ENCODE measurements at regions not wholly inside any gene's neighbourhood (a gene's known extent, or its start where the extent isn't known, plus 50 kb on each side); places are given as distances from the start of the nearest gene placed in this dataset.

- no peaks in the 10 kb centered on the region for H3K9me3 ChIP-seq (ENCODE audit: low read depth, low read length, poor library complexity, severe bottlenecking)
- no TSS peak for BruUV-seq (replicated peaks)
- ChIA-PET CTCF (no interaction called here), POLR2A (ENCODE audit: low non-redundant PET) (no interaction called here)
- H3K27ac ChIP-seq (ENCODE audit: low read depth, low read length, poor library complexity, severe bottlenecking) = no peak overlapping the region
- H3K36me3 ChIP-seq (ENCODE audit: insufficient read depth, low read length, poor library complexity, severe bottlenecking) = no peaks in the 10 kb centered on the region
- H3K4me1 ChIP-seq (ENCODE audit: insufficient read depth, low read length, poor library complexity, severe bottlenecking) = no peaks in the 10 kb centered on the region
- peaks cover 7% of the 10 kb centered on the region for H3K27me3 ChIP-seq (replicated peaks; ENCODE audit: insufficient read depth, low read depth, low read length, poor library complexity)
- H3K4me3 ChIP-seq (ENCODE audit: low read depth, low read length, poor library complexity, severe bottlenecking) = no peak overlapping the region
- TF ChIP-seq EZH2 (IDR thresholded peaks at IDR 0.05; ENCODE audit: borderline replicate concordance, low read depth, low read length, poor library complexity, severe bottlenecking) = no peak
- TF ChIP-seq, protein P1, sequence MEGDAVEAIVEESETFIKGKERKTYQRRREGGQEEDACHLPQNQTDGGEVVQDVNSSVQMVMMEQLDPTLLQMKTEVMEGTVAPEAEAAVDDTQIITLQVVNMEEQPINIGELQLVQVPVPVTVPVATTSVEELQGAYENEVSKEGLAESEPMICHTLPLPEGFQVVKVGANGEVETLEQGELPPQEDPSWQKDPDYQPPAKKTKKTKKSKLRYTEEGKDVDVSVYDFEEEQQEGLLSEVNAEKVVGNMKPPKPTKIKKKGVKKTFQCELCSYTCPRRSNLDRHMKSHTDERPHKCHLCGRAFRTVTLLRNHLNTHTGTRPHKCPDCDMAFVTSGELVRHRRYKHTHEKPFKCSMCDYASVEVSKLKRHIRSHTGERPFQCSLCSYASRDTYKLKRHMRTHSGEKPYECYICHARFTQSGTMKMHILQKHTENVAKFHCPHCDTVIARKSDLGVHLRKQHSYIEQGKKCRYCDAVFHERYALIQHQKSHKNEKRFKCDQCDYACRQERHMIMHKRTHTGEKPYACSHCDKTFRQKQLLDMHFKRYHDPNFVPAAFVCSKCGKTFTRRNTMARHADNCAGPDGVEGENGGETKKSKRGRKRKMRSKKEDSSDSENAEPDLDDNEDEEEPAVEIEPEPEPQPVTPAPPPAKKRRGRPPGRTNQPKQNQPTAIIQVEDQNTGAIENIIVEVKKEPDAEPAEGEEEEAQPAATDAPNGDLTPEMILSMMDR (conservative IDR thresholded peaks at IDR 0.05; ENCODE audit: low read depth, low read length) = no peak
- intact Hi-C loops (cut with micrococcal nuclease; ENCODE audit: unreplicated experiment) = no loop called here
- DNase-seq (ENCODE audit: low spot score) = no peak
Measured at GRCh38 chr11:27592098-27592780, 85.7 kb upstream of the LIN7C start.

- intact Hi-C loops (cut with micrococcal nuclease; ENCODE audit: unreplicated experiment) = no loop called here
- DNase-seq (ENCODE audit: low spot score) = no peak
- ChIA-PET POLR2A (ENCODE audit: low non-redundant PET) (no interaction called here), CTCF (no interaction called here)
- peaks cover 68% of the 10 kb centered on the region for H3K27me3 ChIP-seq (replicated peaks; ENCODE audit: insufficient read depth, low read depth, low read length, poor library complexity)
- no peak overlapping the region for H3K27ac ChIP-seq (ENCODE audit: low read depth, low read length, poor library complexity, severe bottlenecking)
- H3K4me3 ChIP-seq (ENCODE audit: low read depth, low read length, poor library complexity, severe bottlenecking) = no peak overlapping the region
- no peak for TF ChIP-seq EZH2 (IDR thresholded peaks at IDR 0.05; ENCODE audit: borderline replicate concordance, low read depth, low read length, poor library complexity, severe bottlenecking)
- TF ChIP-seq, protein P1 (conservative IDR thresholded peaks at IDR 0.05; ENCODE audit: low read depth, low read length) = no peak
- no peaks in the 10 kb centered on the region for H3K9me3 ChIP-seq (ENCODE audit: low read depth, low read length, poor library complexity, severe bottlenecking)
- BruUV-seq (replicated peaks) = no TSS peak
- H3K36me3 ChIP-seq (ENCODE audit: insufficient read depth, low read length, poor library complexity, severe bottlenecking) = no peaks in the 10 kb centered on the region
- H3K4me1 ChIP-seq (ENCODE audit: insufficient read depth, low read length, poor library complexity, severe bottlenecking) = no peaks in the 10 kb centered on the region
Measured at GRCh38 chr11:27582621-27583020, 76.1 kb upstream of the LIN7C start.

DNA sequence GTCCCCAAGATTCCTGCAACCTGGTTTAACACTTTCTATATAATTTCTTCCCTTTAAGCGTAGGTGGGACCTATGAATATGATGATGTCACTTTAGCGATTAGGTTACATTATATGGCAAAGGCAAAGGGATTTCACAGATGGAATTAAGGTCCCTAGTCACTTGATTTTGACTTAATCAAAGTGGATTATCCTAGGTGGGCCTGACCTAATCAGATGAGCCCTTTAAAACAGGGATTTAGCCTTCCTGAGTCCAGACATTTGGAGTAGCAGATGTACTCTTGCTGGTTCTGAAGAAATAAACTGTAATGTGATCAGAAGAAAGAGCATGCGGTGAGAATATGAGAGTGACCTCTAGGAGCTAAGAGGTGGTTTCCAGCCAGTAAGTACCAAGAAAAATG, 67.8 kb upstream of the LIN7C start:
- Histone ChIP-seq H3K27ac (ENCODE audit: low read depth, low read length, poor library complexity, severe bottlenecking) (no peak overlapping the region), H3K36me3 (ENCODE audit: insufficient read depth, low read length, poor library complexity, severe bottlenecking) (no peaks in the 10 kb centered on the region), H3K27me3 (replicated peaks; ENCODE audit: insufficient read depth, low read depth, low read length, poor library complexity) (peaks cover 38% of the 10 kb centered on the region), H3K9me3 (ENCODE audit: low read depth, low read length, poor library complexity, severe bottlenecking) (no peaks in the 10 kb centered on the region), H3K4me1 (ENCODE audit: insufficient read depth, low read length, poor library complexity, severe bottlenecking) (no peaks in the 10 kb centered on the region), H3K4me3 (ENCODE audit: low read depth, low read length, poor library complexity, severe bottlenecking) (no peak overlapping the region)
- intact Hi-C loops (cut with micrococcal nuclease; ENCODE audit: unreplicated experiment) = no loop called here
- no peak for DNase-seq (ENCODE audit: low spot score)
- TF ChIP-seq, protein P1 (conservative IDR thresholded peaks at IDR 0.05; ENCODE audit: low read depth, low read length) = no peak
- TF ChIP-seq EZH2 (IDR thresholded peaks at IDR 0.05; ENCODE audit: borderline replicate concordance, low read depth, low read length, poor library complexity, severe bottlenecking) = no peak
- BruUV-seq (replicated peaks) = no TSS peak
- ChIA-PET POLR2A (ENCODE audit: low non-redundant PET) (no interaction called here), CTCF (no interaction called here)
